Keratinocyte (primary cell): ENCODE measurements at regions not wholly inside any gene's neighbourhood (a gene's known extent, or its start where the extent isn't known, plus 50 kb on each side); places are given as distances from the start of the nearest gene placed in this dataset.

Source experiments
- DNase-seq: peaks from one replicate; pipeline ENCODE4 v3.0.0-alpha.2; 2011; ENCODE audit warnings: low read depth, missing footprints, low spot score
- FAIRE-seq: peaks from 2 replicates; lab custom pipeline; 2011; peaks lifted over from hg19 to GRCh38; lab: Jason Lieb, UNC
- H2AFZ ChIP-seq: 2 replicates; pipeline ENCODE4 v1.6.0; 2012; ENCODE audit warnings: low read length, control low read depth, inconsistent platforms; ENCODE audit not compliant: control insufficient read depth
- H3K27ac ChIP-seq: 2 replicates; pipeline ENCODE4 v1.5.1; 2011; ENCODE audit warnings: low read length; ENCODE audit not compliant: control insufficient read depth, insufficient read depth
- H3K27me3 ChIP-seq: 3 replicates; pipeline ENCODE4 v1.6.0; 2011; ENCODE audit warnings: low read length; ENCODE audit not compliant: control insufficient read depth, insufficient read depth; ENCODE audit errors: extremely low read depth
- H3K36me3 ChIP-seq, 2 experiments: 2 replicates in 1 of 2; 3 replicates in 1 of 2; pipeline ENCODE4 v1.5.1; 2011; ENCODE audit warnings: low read length in 2 of 2, mild to moderate bottlenecking in 1 of 2; ENCODE audit not compliant: control insufficient read depth in 2 of 2, insufficient read depth in 2 of 2; ENCODE audit errors: extremely low read depth in 1 of 2
- H3K4me1 ChIP-seq: 3 replicates; pipeline ENCODE4 v1.5.1; 2011; ENCODE audit warnings: low read length; ENCODE audit not compliant: control insufficient read depth, insufficient read depth; ENCODE audit errors: extremely low read depth
- H3K4me2 ChIP-seq: 3 replicates; pipeline ENCODE4 v1.6.0; 2011; ENCODE audit warnings: low read depth, low read length; ENCODE audit not compliant: control insufficient read depth, insufficient read depth; ENCODE audit errors: extremely low read depth
- H3K4me3 ChIP-seq, 3 experiments: fragments of 200-600 bp in 1 of 3; sonication (generic) in 1 of 3; 2 replicates in 2 of 3; 3 replicates in 1 of 3; pipeline ENCODE4 v1.5.1; 2011 to 2016; ENCODE audit warnings: low read length in 3 of 3, mild to moderate bottlenecking in 3 of 3, control low read depth in 2 of 3, inconsistent platforms in 1 of 3, low read depth in 1 of 3, mixed read lengths in 1 of 3, mixed run types in 1 of 3, moderate library complexity in 1 of 3; ENCODE audit not compliant: control insufficient read depth in 2 of 3, insufficient read depth in 2 of 3; ENCODE audit errors: extremely low read depth in 1 of 3
- H3K79me2 ChIP-seq: 2 replicates; pipeline ENCODE4 v1.6.0; 2012; ENCODE audit warnings: low read length; ENCODE audit not compliant: control insufficient read depth, insufficient read depth
- H3K9ac ChIP-seq: 3 replicates; pipeline ENCODE4 v1.6.0; 2011; ENCODE audit warnings: low read length; ENCODE audit not compliant: control insufficient read depth, insufficient read depth; ENCODE audit errors: extremely low read depth
- H3K9me1 ChIP-seq: 3 replicates; pipeline ENCODE4 v1.6.0; 2011; ENCODE audit warnings: low read length; ENCODE audit not compliant: control insufficient read depth, insufficient read depth; ENCODE audit errors: extremely low read depth
- H3K9me3 ChIP-seq: 2 replicates; pipeline ENCODE4 v1.5.1; 2012; ENCODE audit warnings: low read depth, low read length; ENCODE audit not compliant: control insufficient read depth
- H4K20me1 ChIP-seq: 3 replicates; pipeline ENCODE4 v1.6.0; 2011; ENCODE audit warnings: low read length; ENCODE audit not compliant: control insufficient read depth, insufficient read depth; ENCODE audit errors: extremely low read depth
- EZH2 ChIP-seq: IDR thresholded peaks from one replicate; pipeline ENCODE4 v1.6.1; 2012; ENCODE audit warnings: inconsistent platforms, mild to moderate bottlenecking, low read length, moderate library complexity
- dilution Hi-C: fragments of 300-500 bp; cut with MboI; formaldehyde crosslinking; loops from one replicate; pipeline ENCODE4 v1.7.0; 2020; ENCODE audit warnings: low sequenced_read_pairs; ENCODE audit not compliant: extremely low pct_ligation_motif_present
- TF ChIP-seq, protein P1 (sequence below), 3 experiments: IDR thresholded peaks in 1 of 3; conservative IDR thresholded peaks in 1 of 3; optimal IDR thresholded peaks in 1 of 3; 2 replicates in 2 of 3; 3 replicates in 1 of 3; pipeline versions ENCODE3 to v1.5.1; 2011; ENCODE audit warnings: low read length in 3 of 3, mild to moderate bottlenecking in 3 of 3, moderate library complexity in 2 of 3, control low read depth in 1 of 3, inconsistent platforms in 1 of 3; ENCODE audit not compliant: insufficient read depth in 2 of 3; ENCODE audit errors: extremely low read depth in 1 of 3

GRCh38 chr15:88717382-88718031 lies 78.7 kb downstream of the ISG20 start:
- Histone ChIP-seq H3K9me3 (no peaks in the 10 kb centered on the region), H3K4me1 (no peaks in the 10 kb centered on the region), H3K4me2 (no peak overlapping the region), H4K20me1 (no peaks in the 10 kb centered on the region), H3K79me2 (no peaks in the 10 kb centered on the region), H3K9me1 (no peaks in the 10 kb centered on the region), H3K9ac (no peak overlapping the region), H3K27ac (no peak overlapping the region), H2AFZ (no peak overlapping the region), H3K36me3 (no peaks in the 10 kb centered on the region), H3K4me3 (no peak overlapping the region), H3K27me3 (peaks cover 3% of the 10 kb centered on the region)
- DNase-seq: no peak
- dilution Hi-C loops: no loop called here
- no peak for FAIRE-seq
- TF ChIP-seq EZH2: no peak
- TF ChIP-seq, protein P1, sequence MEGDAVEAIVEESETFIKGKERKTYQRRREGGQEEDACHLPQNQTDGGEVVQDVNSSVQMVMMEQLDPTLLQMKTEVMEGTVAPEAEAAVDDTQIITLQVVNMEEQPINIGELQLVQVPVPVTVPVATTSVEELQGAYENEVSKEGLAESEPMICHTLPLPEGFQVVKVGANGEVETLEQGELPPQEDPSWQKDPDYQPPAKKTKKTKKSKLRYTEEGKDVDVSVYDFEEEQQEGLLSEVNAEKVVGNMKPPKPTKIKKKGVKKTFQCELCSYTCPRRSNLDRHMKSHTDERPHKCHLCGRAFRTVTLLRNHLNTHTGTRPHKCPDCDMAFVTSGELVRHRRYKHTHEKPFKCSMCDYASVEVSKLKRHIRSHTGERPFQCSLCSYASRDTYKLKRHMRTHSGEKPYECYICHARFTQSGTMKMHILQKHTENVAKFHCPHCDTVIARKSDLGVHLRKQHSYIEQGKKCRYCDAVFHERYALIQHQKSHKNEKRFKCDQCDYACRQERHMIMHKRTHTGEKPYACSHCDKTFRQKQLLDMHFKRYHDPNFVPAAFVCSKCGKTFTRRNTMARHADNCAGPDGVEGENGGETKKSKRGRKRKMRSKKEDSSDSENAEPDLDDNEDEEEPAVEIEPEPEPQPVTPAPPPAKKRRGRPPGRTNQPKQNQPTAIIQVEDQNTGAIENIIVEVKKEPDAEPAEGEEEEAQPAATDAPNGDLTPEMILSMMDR (optimal IDR thresholded peaks at IDR 0.05 in 1 of 3, IDR thresholded peaks at IDR 0.05 in 1 of 3, conservative IDR thresholded peaks at IDR 0.05 in 1 of 3; ENCODE audit: extremely low read depth in 1 of 3, insufficient read depth in 2 of 3, low read length in 3 of 3): no peak

DNA sequence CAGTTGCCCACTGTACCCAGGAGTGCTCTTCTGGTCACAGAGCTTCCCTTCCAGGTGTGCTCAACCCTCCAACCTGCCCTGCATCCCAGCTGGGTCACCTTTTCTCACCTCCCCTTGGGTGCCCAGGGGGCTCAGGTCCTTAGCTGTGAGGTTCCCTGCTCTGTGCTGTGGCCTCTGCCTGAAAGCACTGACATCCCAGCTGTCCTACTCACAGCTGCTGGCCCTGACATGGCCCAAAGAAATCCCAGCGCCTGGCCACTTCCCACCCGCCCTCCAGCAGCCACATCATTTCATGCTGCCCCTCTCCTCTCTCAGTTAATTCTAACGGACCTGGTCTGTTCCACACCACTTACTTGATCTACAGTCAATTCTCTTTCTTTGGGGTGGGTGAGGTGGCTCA lies 79.9 kb downstream of the ISG20 start:
- no peak overlapping the region for H3K4me2 ChIP-seq

More for the DNA sequence above, 79.9 kb downstream of the ISG20 start:
- no peaks in the 10 kb centered on the region for H3K9me3 ChIP-seq
- H3K4me1 ChIP-seq: no peaks in the 10 kb centered on the region
- H3K79me2 ChIP-seq: no peaks in the 10 kb centered on the region
- dilution Hi-C loops: no loop called here
- no peaks in the 10 kb centered on the region for H3K9me1 ChIP-seq
- no peak overlapping the region for H3K4me3 ChIP-seq
- TF ChIP-seq, protein P1 (optimal IDR thresholded peaks at IDR 0.05 in 1 of 3, IDR thresholded peaks at IDR 0.05 in 1 of 3, conservative IDR thresholded peaks at IDR 0.05 in 1 of 3; ENCODE audit: extremely low read depth in 1 of 3, insufficient read depth in 2 of 3, low read length in 3 of 3): no peak
- TF ChIP-seq EZH2: no peak
- FAIRE-seq (no peak), DNase-seq (no peak)
- no peak overlapping the region for H3K27ac ChIP-seq
- H3K36me3 ChIP-seq: no peaks in the 10 kb centered on the region
- H4K20me1 ChIP-seq: no peaks in the 10 kb centered on the region
- H2AFZ ChIP-seq: no peak overlapping the region
- H3K27me3 ChIP-seq: no peaks in the 10 kb centered on the region
- no peak overlapping the region for H3K9ac ChIP-seq
